ENCODE measurements at regions not wholly inside any gene's neighbourhood (a gene's known extent, or its start where the extent isn't known, plus 50 kb on each side); places are given as distances from the start of the nearest gene placed in this dataset.

DNA sequence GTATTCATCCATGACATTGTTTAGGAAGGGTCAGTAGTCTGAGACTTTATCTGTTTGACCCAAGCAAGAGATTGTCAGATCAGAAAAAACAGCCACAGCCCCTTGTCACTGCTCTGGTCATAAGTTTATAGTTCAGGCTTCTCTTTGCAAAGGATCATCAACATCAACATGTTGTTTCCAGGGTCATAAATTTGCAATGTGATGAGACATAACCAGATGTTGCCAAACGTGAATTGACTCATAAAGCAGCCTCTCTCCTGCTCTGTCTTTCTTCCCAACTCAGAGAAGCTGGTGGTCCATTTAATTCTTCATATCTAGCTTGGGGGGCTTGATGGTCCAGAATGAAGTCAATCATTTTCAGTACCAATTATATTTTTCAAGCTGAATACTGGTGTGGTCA lies 507.2 kb upstream of the PBX1 start:
- no peaks in the 10 kb centered on the region for H3K27me3 ChIP-seq (ENCODE audit: insufficient read depth, low read length, poor library complexity)
- no peaks in the 10 kb centered on the region for H3K79me2 ChIP-seq (ENCODE audit: insufficient read depth, low read length)
- no peak overlapping the region for H3K9ac ChIP-seq (ENCODE audit: low read depth, low read length)
- H3K9me3 ChIP-seq (ENCODE audit: insufficient read depth, low read length, severe bottlenecking): no peaks in the 10 kb centered on the region
- DNase-seq: no peak
- no peaks in the 10 kb centered on the region for H3K4me1 ChIP-seq (ENCODE audit: insufficient read depth, low read length)
- no peak overlapping the region for H3K27ac ChIP-seq (ENCODE audit: low read length)
- H2AFZ ChIP-seq (ENCODE audit: low read depth, low read length): no peak overlapping the region
- no peak for ATAC-seq (ENCODE audit: insufficient read depth, low read depth)
- H3K4me3 ChIP-seq (ENCODE audit: low read depth in 1 of 2, low read length in 2 of 2): no peak overlapping the region
- H3K36me3 ChIP-seq (ENCODE audit: insufficient read depth, low read length): no peaks in the 10 kb centered on the region
- no peaks in the 10 kb centered on the region for H4K20me1 ChIP-seq (ENCODE audit: insufficient read depth, low read length)
- TF ChIP-seq CTCF (IDR thresholded peaks at IDR 0.05; ENCODE audit: borderline replicate concordance, extremely low read depth, low read length, poor library complexity, severe bottlenecking) (no peak), EZH2 (IDR thresholded peaks at IDR 0.05; ENCODE audit: borderline replicate concordance, low read depth, low read length, severe bottlenecking) (no peak)
- H3K4me2 ChIP-seq (ENCODE audit: insufficient read depth, low read length): no peak overlapping the region

DNA sequence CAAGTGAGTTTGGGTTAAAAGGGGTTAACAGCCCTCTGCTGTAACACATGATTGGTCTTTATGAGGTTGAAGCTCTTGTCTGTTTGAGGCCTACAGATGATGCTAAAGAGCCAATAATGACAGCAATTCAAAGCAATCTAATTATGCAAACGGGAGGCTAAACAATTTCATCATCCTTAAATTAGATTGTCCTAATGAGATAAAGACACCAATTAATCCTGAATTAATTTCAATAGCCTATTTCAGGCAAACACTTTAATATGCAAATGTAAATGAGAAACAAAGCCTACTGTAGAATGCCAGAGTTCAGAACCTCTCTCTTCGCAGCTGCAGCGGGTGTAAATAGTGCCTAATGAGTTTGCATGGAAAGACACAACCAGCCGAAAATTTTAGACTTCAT lies 504.7 kb upstream of the PBX1 start:
- Histone ChIP-seq H3K4me1 (ENCODE audit: insufficient read depth, low read length) (no peaks in the 10 kb centered on the region), H3K36me3 (ENCODE audit: insufficient read depth, low read length) (no peaks in the 10 kb centered on the region), H3K27me3 (ENCODE audit: insufficient read depth, low read length, poor library complexity) (no peaks in the 10 kb centered on the region), H3K79me2 (ENCODE audit: insufficient read depth, low read length) (no peaks in the 10 kb centered on the region), H3K27ac (ENCODE audit: low read length) (no peak overlapping the region), H3K4me2 (ENCODE audit: insufficient read depth, low read length) (no peak overlapping the region), H2AFZ (ENCODE audit: low read depth, low read length) (no peak overlapping the region), H3K9ac (ENCODE audit: low read depth, low read length) (no peak overlapping the region), H3K9me3 (ENCODE audit: insufficient read depth, low read length, severe bottlenecking) (no peaks in the 10 kb centered on the region), H3K4me3 (ENCODE audit: low read depth in 1 of 2, low read length in 2 of 2) (no peak overlapping the region), H4K20me1 (ENCODE audit: insufficient read depth, low read length) (no peaks in the 10 kb centered on the region)
- no peak for TF ChIP-seq EZH2 (IDR thresholded peaks at IDR 0.05; ENCODE audit: borderline replicate concordance, low read depth, low read length, severe bottlenecking)
- no peak for TF ChIP-seq CTCF (IDR thresholded peaks at IDR 0.05; ENCODE audit: borderline replicate concordance, extremely low read depth, low read length, poor library complexity, severe bottlenecking)
- DNase-seq (no peak), ATAC-seq (ENCODE audit: insufficient read depth, low read depth) (no peak)

- no peaks in the 10 kb centered on the region for H4K20me1 ChIP-seq (ENCODE audit: insufficient read depth, low read length)
- ATAC-seq (ENCODE audit: insufficient read depth, low read depth) (no peak), DNase-seq (no peak)
- H2AFZ ChIP-seq (ENCODE audit: low read depth, low read length): no peak overlapping the region
- no peak overlapping the region for H3K27ac ChIP-seq (ENCODE audit: low read length)
- H3K4me2 ChIP-seq (ENCODE audit: insufficient read depth, low read length): no peak overlapping the region
- H3K79me2 ChIP-seq (ENCODE audit: insufficient read depth, low read length): no peaks in the 10 kb centered on the region
- no peaks in the 10 kb centered on the region for H3K36me3 ChIP-seq (ENCODE audit: insufficient read depth, low read length)
- TF ChIP-seq CTCF (IDR thresholded peaks at IDR 0.05; ENCODE audit: borderline replicate concordance, extremely low read depth, low read length, poor library complexity, severe bottlenecking) (no peak), EZH2 (IDR thresholded peaks at IDR 0.05; ENCODE audit: borderline replicate concordance, low read depth, low read length, severe bottlenecking) (no peak)
- no peaks in the 10 kb centered on the region for H3K9me3 ChIP-seq (ENCODE audit: insufficient read depth, low read length, severe bottlenecking)
- H3K9ac ChIP-seq (ENCODE audit: low read depth, low read length): no peak overlapping the region
- no peaks in the 10 kb centered on the region for H3K27me3 ChIP-seq (ENCODE audit: insufficient read depth, low read length, poor library complexity)
- no peaks in the 10 kb centered on the region for H3K4me1 ChIP-seq (ENCODE audit: insufficient read depth, low read length)
- no peak overlapping the region for H3K4me3 ChIP-seq (ENCODE audit: low read depth in 1 of 2, low read length in 2 of 2)
These were observed 500.8 kb upstream of the PBX1 start for GRCh38 chr1:164058198-164058597.

- Histone ChIP-seq H3K36me3 (ENCODE audit: insufficient read depth, low read length) (no peaks in the 10 kb centered on the region), H2AFZ (ENCODE audit: low read depth, low read length) (no peak overlapping the region), H3K9ac (ENCODE audit: low read depth, low read length) (no peak overlapping the region), H4K20me1 (ENCODE audit: insufficient read depth, low read length) (no peaks in the 10 kb centered on the region), H3K4me1 (ENCODE audit: insufficient read depth, low read length) (no peaks in the 10 kb centered on the region), H3K4me2 (ENCODE audit: insufficient read depth, low read length) (no peak overlapping the region), H3K79me2 (ENCODE audit: insufficient read depth, low read length) (no peaks in the 10 kb centered on the region), H3K27me3 (ENCODE audit: insufficient read depth, low read length, poor library complexity) (no peaks in the 10 kb centered on the region), H3K4me3 (ENCODE audit: low read depth in 1 of 2, low read length in 2 of 2) (no peak overlapping the region), H3K9me3 (ENCODE audit: insufficient read depth, low read length, severe bottlenecking) (no peaks in the 10 kb centered on the region), H3K27ac (ENCODE audit: low read length) (no peak overlapping the region)
- no peak for DNase-seq
- no peak for ATAC-seq (ENCODE audit: insufficient read depth, low read depth)
- no peak for TF ChIP-seq EZH2 (IDR thresholded peaks at IDR 0.05; ENCODE audit: borderline replicate concordance, low read depth, low read length, severe bottlenecking)
- TF ChIP-seq CTCF (IDR thresholded peaks at IDR 0.05; ENCODE audit: borderline replicate concordance, extremely low read depth, low read length, poor library complexity, severe bottlenecking): no peak
These were observed 497.5 kb upstream of the PBX1 start for GRCh38 chr1:164061528-164061927.
